Hematopoietic multipotent progenitor cell treated with erythropoietin and hydrocortisone succinate and interleukin-3 and kit ligand, for 15 days (in vitro differentiated cells): ENCODE measurements at regions not wholly inside any gene's neighbourhood (a gene's known extent, or its start where the extent isn't known, plus 50 kb on each side); places are given as distances from the start of the nearest gene placed in this dataset.
"Not testable (repeated sequence)": the region's sequence is repeated elsewhere in the genome, so short reads cannot be mapped to it uniquely, and the experiment has no call there.

Experiments
- DNase-seq: peaks from one replicate; pipeline ENCODE4 v3.0.0-alpha.2; 2015; ENCODE audit warnings: low spot score

DNA sequence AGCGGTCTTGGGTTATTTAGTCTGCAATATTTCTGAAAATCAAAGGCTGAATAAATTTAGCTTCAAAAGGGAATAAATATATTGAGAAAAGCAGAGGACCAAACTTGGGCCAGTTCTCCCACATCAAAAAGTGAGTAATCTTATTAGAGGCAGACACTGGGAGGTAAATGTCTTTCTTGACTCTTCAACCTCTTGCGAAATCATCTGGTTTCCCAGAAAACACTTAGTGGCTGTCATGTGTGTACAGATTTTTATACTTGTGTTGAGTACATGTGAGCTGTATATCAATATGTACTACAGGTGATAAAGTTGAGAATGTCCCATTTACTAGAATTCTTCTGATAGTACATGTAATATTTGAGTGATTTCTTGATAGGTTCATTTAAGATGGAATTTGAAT is 454.9 kb downstream of the PRR16 start:
- DNase-seq, result no peak

DNA sequence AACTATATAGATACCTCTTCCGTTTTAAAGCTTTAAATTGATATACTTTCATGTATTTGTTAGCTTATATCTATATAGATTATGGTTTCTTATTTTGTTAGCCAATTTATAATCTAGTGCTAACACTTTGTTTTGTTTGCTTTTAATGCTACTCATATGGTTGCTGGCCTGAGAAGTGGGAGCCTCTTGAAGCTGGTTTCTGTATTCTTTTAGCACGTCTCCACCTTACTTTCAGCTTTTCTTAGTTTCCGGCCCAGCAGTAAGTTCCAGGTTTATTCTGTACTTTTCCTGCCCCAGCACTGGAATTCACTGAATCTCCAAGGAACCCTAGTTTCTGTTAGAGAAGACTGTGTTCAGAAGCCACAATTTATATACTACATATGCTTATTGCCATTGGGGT is 458.9 kb downstream of the PRR16 start:
- DNase-seq, result no peak

DNA sequence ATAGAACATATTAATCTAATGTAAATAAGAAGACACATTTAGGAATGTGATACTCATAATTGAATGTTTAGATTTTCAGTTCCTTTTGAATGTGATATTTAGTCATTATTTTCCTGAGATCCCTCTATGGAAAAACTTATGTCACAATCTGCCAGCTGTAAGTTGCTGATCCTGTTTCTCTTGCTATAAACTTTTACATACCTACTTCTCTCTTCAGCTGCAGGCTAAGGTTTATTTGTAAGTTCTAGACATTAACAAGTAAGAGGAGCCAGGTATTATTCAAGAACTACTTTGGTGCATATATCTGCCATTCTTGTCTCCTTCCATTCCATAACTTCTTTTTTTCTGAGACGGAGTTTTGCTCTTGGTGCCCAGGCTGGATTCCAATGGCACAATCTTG is 462.4 kb downstream of the PRR16 start:
- DNase-seq, result no peak

DNA sequence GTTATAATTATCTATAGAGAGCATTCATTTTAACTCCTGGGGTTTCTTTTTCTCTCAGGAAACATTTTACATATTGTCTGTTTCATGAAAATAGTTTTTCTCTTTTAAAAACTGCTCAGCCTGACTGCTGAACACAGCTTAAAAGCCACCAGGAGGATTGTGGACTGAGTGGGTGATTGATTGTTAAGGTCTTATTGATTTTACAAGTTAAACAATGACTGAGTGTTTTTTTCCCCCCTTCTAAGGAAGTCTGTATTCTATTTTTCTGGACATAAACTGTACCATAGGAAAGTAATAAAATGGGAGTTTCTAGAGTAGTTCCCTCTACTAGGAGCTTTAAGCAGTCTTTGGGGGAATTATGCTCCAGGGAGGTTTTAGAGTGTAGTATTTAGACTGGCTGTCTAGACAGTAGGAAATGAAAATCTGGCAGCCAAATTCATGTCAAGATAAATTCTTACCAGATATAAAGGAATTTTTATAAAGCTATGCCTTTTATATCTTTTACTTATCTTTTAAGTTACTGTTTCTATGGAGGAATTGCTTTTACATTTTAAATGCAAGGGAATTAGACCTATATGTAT is 463.9 kb downstream of the PRR16 start:
- DNase-seq, result no peak

DNA sequence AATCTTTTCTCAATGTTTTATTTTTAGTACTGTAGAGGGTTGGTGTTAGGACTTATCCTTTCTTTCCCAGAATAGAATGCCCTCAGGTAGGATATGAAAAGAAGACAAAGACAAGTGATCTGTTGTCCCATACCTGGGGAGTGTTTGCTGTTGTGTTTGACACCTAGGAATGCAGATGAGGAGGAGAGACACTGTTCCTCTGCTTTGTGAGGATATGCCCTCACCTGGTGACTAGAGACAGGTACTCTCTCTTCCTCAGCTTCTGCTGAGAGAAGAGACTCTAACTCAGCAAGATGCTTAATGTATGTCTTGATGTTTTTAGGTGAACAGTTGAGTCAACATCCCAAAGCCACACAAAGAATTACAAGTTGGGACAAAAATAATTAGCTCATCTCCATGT is 468.4 kb downstream of the PRR16 start:
- no peak for DNase-seq

DNA sequence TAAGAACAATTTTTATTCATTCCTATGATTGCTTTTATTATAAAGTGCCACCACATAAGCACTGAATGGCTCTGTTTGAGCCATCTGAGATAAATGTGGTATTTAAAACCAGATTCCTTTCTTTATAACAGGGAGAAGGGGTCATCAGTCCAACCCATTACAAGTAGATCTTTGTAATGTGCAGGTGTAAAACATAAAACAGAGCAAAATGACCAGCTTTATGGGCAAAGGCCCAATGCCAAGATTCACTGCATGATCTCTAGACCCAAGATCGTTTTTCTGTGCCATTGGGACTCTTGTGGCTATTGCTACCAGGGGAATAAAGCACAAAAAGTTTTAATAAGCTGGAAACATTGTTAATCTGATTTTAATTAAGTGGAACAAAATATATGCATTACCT is 469.9 kb downstream of the PRR16 start:
- DNase-seq, result no peak

DNA sequence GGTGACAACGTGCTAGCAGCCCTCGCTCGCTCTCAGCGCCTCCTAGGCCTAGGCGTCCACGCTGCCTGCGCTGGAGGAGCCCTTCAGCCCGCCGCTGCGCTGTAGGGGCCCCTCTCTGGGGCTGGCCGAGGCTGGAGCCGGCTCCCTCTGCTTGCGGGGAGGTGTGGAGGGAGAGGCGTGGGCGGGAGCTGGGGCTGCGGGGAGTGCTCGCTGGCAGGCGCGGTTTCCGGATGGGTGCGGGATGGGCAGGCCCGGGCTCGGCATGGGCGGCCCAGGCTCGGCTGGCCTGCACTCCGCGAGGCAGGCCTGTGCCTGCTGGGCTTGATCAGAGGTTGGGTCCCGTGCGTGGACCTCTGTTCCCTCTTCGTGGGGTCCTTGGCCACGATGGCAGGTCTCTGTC is 472.6 kb downstream of the PRR16 start:
- no peak for DNase-seq

DNA sequence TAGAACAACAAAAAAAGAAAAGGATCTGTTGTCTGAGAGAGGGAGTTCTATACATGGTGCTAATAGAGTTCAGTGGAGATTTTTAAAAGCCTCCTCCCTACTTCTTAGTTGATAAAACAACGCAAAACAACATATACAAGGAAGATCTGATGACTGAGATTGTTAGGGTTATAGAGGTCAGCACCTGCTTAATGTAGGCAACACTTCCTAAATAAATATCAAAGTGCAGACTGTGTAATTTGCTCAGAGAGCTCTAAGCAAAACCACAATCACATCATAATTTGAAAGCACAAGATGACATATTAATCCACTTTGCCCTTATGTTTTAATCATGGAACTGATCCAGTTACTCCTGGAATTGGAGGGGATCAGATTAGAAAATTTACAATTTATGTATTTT is 474.5 kb downstream of the PRR16 start:
- DNase-seq, result no peak

DNA sequence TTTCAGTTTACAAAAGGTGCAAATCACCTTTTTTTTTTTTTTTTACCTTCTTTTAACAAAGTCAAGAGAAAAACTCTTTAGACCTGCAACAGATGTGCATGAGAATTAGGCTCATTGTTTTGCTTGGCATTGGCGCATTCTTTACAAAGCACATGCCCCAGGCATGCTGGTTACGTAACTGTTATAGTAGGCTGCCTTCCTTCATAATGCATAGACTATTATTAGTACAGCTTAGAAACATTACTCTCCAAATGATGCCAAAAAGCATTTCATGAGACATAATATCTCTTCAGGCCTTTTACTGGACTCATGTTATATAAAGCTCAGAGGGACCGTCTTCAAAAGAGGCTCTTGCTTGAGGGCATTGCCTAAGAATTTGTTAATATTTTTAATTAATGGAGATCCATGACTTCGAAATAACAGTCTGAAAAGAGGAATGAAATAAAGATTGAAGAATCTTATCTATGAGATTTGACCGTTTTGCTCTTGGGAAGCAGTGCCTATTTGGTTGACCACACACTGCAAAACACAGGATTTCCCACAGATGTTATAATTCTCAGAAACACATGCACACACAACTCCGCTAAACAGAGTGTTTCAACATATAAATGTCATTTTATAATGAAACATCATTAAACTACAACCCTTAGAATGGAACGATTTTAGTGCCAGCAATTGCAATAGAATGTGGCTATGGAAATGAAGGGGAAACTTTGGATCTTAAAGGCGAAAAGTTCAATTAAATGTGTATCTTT is 478.7 kb downstream of the PRR16 start:
- no peak for DNase-seq

DNA sequence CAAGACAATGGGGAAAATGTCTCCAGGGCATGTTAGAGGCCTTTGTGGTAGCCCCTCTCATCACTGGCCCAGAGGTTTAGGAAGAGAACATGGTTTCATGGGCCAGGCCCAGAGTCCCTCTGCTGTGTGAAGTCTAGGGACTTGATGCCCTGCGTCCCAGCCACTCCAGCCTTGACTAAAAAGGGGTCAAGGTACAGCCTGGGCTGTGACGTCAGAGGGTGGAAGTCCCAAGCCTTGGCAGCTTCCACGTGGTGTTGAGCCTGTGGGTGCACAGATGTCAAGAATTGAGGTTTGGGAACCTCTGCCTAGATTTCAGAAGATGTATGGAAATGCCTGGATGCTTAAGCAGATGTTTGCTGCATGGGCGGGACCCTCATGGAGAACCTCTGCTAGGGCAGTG is 485.5 kb downstream of the PRR16 start:
- DNase-seq, result not testable (repeated sequence)

DNA sequence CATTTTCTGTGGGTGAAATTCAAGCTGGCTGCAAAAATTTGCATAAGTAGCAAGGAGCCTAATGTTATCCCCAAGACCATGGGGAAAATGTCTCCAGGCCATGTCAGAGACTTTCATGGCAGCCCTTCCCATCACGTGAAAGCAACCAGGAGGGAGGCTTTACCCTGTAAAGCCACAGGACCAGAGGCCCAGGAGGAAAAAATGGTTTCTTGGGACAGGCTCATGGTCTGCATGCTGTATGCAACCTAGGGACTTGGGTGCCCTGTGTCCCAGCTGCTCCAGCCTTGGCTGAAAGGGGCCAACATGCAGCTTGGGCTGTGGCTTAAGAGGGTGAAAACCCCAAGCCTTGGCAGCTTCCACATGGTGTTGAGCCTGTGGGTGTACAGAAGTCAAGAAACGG is 489.3 kb downstream of the PRR16 start:
- DNase-seq, result not testable (repeated sequence)

DNA sequence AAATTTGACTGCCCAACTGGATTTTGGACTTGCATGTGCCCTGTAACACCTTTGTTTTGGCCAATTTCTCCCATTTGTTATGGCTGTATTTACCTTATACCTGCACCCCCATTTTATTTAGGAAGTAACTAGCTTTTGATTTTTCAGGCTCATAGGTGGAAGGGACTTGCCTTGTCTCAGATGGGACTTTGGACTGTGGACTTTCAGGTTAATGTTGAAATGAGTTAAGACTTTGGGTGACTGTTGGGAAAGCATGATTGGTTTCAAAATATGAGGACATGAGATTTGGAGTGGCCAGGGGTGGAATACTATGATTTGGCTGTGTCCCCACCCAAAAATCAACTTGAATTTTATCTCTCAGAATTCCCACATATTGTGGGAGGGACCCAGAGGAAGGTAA is 490.2 kb downstream of the PRR16 start:
- no peak for DNase-seq

DNA sequence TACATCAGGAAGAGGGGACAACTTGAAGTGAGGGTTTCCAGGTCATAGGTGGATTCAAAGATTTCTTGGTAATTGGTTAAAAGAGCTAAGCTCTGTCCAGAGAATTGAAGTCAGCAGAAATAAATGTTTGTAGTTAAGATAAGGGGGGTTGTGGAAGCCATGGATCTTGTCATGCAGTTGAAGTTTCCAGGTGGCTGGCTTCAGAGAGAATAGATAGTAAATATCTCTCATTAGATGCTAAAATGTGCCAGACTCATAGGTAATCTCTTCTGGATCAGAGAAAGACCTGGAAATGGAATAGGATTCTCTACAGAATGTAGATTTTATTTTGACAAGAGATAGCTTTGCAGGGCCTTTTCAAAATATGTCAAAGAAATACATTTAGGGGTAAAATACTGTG is 491.7 kb downstream of the PRR16 start:
- no peak for DNase-seq

DNA sequence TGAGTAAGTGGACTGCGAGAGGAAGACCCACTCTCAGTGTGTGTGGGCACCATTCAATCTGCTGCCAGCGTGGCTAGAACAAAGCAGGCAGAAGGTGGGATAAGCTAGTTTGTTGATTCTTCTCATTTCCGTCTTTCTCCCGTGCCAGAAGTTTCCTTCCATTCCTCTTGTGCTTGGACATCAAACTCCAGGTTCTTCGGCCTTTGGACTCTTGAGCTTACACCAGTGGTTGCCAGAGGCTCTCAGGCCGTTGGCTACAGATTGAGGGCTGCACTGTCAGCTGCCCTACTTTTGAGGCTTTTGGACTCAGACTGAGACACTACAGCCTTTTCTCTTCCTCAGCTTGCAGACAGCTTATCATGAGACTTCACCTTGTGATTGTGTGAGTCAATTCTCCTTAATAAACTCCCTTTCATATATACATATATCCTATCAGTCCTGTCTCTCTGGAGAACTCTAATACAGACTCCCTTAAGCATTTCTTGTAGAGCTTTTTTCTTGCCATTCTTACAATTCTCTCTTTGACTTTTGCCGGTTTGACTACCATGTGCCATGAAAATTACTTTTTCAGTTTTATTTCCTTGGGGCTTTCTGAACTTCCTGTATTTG is 494.9 kb downstream of the PRR16 start:
- no peak for DNase-seq

DNA sequence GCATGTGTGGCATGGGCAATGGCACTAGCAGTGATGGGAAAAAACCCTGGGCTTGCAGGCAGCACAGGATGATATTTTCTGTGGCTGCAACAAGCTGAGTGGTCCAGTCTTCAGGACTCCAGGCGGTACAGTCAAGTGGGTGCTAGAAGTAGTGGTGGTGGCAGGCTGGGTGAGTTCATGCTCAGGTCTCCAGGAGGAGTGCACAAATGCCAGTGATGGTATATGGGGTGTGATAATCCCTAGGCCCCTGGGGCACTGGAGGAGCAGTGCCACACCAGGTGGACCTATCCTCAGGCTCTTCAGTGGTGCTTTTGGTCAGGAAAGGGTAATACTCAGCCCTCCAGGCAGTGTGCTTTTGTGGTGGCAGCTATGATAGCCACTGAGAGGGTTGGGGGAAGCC is 496.4 kb downstream of the PRR16 start:
- DNase-seq, result no peak

DNA sequence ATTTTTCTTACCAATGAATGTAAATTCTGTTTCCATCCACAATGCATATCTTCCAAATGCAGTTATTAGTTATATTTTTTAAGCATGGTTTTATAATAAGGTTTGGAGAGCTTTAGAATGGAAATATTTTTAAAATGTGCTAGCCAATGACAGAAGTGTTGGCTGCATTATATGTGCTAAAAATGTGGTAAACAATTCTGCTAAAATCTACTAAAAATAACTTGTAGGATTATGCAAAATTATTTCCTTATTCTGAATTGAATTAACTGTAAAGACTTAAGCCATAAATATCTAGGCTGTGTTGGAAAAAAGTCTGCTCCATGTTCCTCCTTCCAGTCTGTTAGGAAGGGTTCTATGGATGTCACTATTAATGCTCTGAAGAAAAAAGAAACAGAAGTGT is 503.3 kb downstream of the PRR16 start:
- no peak for DNase-seq

DNA sequence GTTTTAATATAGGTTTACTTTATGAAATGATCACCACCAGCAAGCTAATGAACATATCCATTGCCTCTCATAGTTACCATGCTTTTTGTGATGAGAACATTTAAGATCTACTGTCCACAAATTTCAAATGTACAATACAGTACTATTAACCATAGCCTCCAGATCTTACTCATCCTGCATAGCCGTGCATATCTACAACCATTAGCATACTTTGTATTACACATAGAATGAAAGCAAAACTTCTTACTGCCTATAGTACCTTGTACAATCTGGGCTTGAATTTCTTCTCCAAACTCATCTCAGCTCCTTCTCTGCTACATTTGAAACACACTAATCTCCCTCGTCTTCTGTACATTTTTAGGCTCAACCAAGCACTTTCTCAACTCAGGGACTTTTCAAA is 510.6 kb downstream of the PRR16 start:
- no peak for DNase-seq

DNA sequence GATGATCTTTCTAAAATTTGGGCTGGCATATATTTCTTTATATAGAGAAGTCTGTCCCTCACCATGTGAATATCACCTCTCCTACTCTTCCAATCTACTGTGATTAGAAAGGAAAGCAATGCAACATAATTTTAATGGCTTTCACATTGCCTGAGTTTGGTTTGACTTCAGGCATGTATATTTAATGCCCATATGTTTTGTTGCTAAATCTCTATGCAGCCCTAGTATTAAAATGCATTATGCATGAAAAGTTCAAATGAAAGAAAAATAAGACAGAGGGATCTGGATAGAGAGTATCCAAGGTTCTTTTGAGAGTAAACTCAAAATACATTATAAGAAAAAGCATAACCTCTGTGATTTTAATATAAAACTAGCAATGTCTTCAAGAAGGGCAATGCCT is 518.3 kb downstream of the PRR16 start:
- DNase-seq, result no peak

DNA sequence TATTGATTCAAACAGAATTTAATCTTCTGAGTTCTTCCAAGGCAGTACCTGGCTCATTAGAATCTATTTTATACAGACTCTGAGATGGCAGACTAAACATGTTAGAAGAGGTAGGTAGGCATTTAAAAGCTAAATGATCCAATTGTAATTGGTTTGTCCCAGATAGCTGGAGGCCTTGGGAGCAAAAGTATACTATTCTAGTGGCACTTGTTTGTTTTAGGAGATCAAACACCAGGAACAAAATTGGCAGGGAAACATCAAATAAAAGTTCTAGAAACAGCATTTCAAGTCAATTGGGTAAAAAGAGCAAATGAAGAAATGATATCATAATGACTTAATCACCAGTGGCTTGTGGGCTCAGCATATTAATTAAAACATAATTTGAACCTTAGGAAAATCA is 521.4 kb downstream of the PRR16 start:
- no peak for DNase-seq

DNA sequence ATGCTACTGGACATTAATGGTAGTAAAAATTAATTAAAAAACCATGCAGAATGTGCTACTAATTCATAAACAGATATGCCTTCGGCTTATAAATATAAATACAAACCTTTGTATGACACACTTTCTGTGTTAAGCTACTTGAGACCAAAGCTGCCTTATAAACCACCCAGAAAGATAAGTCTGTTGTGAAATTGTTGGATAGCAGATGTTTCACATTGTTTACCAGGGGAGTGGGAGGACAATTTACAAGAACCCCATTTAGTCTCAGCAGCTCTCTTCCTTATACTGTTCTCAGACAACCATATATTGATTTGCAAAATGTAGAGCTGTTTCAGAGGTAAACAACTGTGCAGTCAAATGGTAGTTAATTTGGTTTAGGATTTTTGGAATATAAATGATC is 524.4 kb downstream of the PRR16 start:
- DNase-seq, result no peak

DNA sequence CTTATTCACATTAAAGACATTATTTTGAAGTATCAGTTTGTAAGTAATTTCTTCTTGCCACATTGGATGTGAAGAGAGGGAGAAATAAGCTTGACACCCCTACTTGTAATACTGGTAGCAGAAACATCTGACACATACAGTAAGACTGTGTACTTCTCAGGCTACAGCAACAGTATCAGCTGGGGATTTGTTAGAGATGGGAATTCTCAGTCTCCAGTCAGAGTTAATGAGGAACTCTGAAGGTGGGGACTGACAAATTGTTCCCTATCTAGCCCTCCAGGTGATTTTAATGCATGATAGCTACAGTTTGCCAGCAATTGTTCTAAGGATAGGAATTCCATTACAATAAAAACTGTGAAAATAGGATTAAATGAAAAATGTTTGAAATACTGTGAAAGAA is 524.8 kb downstream of the PRR16 start:
- DNase-seq, result no peak

DNA sequence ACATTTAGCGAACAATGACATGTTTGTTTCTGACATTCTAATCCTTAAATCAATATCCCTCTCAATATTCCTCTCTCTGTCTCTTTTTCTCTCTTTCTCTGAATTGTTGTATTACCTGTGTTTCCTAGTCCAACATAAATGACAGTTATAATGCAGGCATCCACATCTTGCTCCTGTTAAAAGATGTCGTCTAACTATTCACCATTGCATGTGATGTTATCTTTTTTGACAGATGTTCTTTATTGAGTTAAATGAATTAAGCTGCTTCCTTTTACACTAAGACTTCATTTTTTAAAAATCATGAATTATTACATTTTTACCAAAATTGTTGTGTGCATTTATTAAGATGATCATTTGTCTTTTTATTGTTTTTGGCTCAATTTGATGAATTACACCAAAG is 527.5 kb downstream of the PRR16 start:
- DNase-seq, result no peak

DNA sequence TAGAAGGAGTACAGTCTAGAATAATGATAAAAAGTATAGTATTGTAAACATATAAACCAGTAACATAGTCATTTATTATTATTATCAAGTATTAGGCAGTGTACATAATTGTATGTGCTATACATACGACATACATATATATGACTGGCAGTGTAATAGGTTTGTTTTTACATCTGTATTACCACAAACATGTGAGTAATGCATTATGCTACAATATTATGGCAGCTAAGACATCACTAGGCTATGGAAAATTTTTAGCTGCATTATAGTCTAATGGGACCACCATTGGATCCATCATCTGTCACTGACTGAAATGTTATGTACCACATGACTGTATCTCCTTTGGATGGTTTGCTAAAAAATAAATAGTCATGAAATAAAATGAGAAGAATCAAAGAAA is 530.0 kb downstream of the PRR16 start:
- no peak for DNase-seq

DNA sequence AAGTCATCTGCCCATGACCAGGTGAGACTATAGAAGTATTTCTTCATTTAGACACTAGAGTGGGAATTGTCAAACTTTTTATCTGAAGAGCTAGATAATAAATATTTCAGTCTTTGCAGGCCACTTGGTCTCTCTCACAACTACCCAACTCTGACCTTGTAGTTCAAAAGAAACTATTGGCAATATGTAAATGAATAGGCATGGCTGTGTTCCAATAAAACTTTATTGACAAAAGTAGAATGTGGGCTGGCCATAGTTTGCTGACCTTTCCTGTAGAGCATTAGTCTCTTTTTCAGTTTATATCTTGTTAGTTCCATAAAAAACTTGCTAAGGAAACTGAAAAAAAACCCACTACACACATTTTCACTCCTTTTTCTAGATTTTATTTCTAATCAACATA is 535.5 kb downstream of the PRR16 start:
- no peak for DNase-seq
